ENCODE measurements at regions not wholly inside any gene's neighbourhood (a gene's known extent, or its start where the extent isn't known, plus 50 kb on each side); places are given as distances from the start of the nearest gene placed in this dataset.

- Histone ChIP-seq H3K36me3 (ENCODE audit: control insufficient read depth in 3 of 3, insufficient read depth in 2 of 3, low read depth in 1 of 3, low read length in 3 of 3) (no peaks in the 10 kb centered on the region), H3K9me3 (ENCODE audit: control insufficient read depth in 2 of 2, insufficient read depth in 1 of 2, low read depth in 1 of 2, low read length in 1 of 2) (no peaks in the 10 kb centered on the region), H3K4me3 (ENCODE audit: low read depth in 1 of 3, low read length in 3 of 3) (no peak overlapping the region), H3K27ac (ENCODE audit: low read depth in 1 of 3, low read length in 2 of 3) (no peak overlapping the region), H3K4me1 (ENCODE audit: control insufficient read depth in 3 of 3, insufficient read depth in 2 of 3, low read depth in 1 of 3, low read length in 2 of 3) (no peaks in the 10 kb centered on the region), H3K27me3 (ENCODE audit: control insufficient read depth in 3 of 3, insufficient read depth in 3 of 3, low read length in 3 of 3) (no peaks in the 10 kb centered on the region)
- FAIRE-seq, result no peak
- WGBS, 3 donors, result 82% methylated on average over 8 of the region's 8 CpGs
- DNase-seq, result no peak
These were observed 479.0 kb downstream of the SIPA1L2 start for GRCh38 chr1:232150770-232151548.

GRCh38 chr1:232149287-232150201, 480.4 kb downstream of the SIPA1L2 start:
- H3K36me3 ChIP-seq (ENCODE audit: control insufficient read depth in 3 of 3, insufficient read depth in 2 of 3, low read depth in 1 of 3, low read length in 3 of 3), result no peaks in the 10 kb centered on the region
- WGBS, 3 donors, result 43 to 57% (median 45%) methylated on average over 9 of the region's 9 CpGs
- FAIRE-seq, result no peak
- no peaks in the 10 kb centered on the region for H3K27me3 ChIP-seq (ENCODE audit: control insufficient read depth in 3 of 3, insufficient read depth in 3 of 3, low read length in 3 of 3)
- no peak for DNase-seq
- H3K4me3 ChIP-seq (ENCODE audit: low read depth in 1 of 3, low read length in 3 of 3), result no peak overlapping the region
- no peaks in the 10 kb centered on the region for H3K4me1 ChIP-seq (ENCODE audit: control insufficient read depth in 3 of 3, insufficient read depth in 2 of 3, low read depth in 1 of 3, low read length in 2 of 3)
- no peak overlapping the region for H3K27ac ChIP-seq (ENCODE audit: low read depth in 1 of 3, low read length in 2 of 3)
- no peaks in the 10 kb centered on the region for H3K9me3 ChIP-seq (ENCODE audit: control insufficient read depth in 2 of 2, insufficient read depth in 1 of 2, low read depth in 1 of 2, low read length in 1 of 2)

DNA sequence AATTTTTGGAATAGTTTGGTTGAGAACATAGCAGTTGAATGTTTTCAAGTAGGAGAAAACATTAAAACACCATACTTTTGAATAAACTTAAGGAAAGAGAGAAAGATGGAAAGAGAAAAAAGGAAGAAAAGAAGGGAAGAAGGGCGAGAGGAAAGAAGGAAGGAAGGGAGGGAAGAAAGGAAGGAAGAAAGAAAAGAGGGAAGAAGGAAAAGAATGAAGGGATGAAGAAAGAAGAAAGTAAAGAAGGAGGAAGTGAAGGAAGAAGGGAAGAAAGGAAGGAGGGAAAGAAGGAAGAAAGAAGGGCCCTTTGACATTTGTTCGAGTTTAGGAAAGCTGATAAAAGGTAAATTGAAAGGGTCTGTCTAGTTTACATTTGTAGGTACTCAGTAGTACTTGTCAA, 482.7 kb downstream of the SIPA1L2 start:
- Histone ChIP-seq H3K36me3 (ENCODE audit: control insufficient read depth in 3 of 3, insufficient read depth in 2 of 3, low read depth in 1 of 3, low read length in 3 of 3) (no peaks in the 10 kb centered on the region), H3K4me1 (ENCODE audit: control insufficient read depth in 3 of 3, insufficient read depth in 2 of 3, low read depth in 1 of 3, low read length in 2 of 3) (no peaks in the 10 kb centered on the region), H3K27me3 (ENCODE audit: control insufficient read depth in 3 of 3, insufficient read depth in 3 of 3, low read length in 3 of 3) (no peaks in the 10 kb centered on the region), H3K9me3 (ENCODE audit: control insufficient read depth in 2 of 2, insufficient read depth in 1 of 2, low read depth in 1 of 2, low read length in 1 of 2) (no peaks in the 10 kb centered on the region), H3K27ac (ENCODE audit: low read depth in 1 of 3, low read length in 2 of 3) (no peak overlapping the region), H3K4me3 (ENCODE audit: low read depth in 1 of 3, low read length in 3 of 3) (no peak overlapping the region)
- FAIRE-seq (no peak), DNase-seq (no peak)
- WGBS, 3 donors, result 83 to 98% (median 85%) methylated on average over 2 of the region's 2 CpGs

DNA sequence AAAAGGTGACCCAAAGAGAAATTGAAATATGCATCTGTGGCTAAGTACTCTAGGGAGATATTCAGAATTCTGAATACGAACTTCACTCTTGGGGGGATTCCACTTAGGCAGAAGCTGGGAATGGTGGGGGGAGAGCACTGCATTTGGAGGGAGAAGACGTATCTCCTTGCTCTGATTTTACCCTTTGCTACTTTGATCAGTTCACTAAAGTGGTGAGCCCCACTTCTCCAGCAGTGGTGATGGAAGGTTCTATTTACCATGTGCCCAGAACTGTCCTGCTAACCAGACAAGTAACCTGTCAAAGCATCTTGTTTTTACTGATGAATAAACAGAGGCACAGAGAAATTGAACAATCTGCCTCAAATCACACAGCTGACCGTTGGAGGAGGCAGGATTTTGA, 483.4 kb downstream of the SIPA1L2 start:
- no peaks in the 10 kb centered on the region for H3K27me3 ChIP-seq (ENCODE audit: control insufficient read depth in 3 of 3, insufficient read depth in 3 of 3, low read length in 3 of 3)
- FAIRE-seq (no peak), DNase-seq (no peak)
- H3K4me3 ChIP-seq (ENCODE audit: low read depth in 1 of 3, low read length in 3 of 3), result no peak overlapping the region
- H3K4me1 ChIP-seq (ENCODE audit: control insufficient read depth in 3 of 3, insufficient read depth in 2 of 3, low read depth in 1 of 3, low read length in 2 of 3), result no peaks in the 10 kb centered on the region
- 68 to 81% (median 71%) methylated on average over 3 of the region's 3 CpGs for WGBS, 3 donors
- no peak overlapping the region for H3K27ac ChIP-seq (ENCODE audit: low read depth in 1 of 3, low read length in 2 of 3)
- H3K36me3 ChIP-seq (ENCODE audit: control insufficient read depth in 3 of 3, insufficient read depth in 2 of 3, low read depth in 1 of 3, low read length in 3 of 3), result no peaks in the 10 kb centered on the region
- no peaks in the 10 kb centered on the region for H3K9me3 ChIP-seq (ENCODE audit: control insufficient read depth in 2 of 2, insufficient read depth in 1 of 2, low read depth in 1 of 2, low read length in 1 of 2)

DNA sequence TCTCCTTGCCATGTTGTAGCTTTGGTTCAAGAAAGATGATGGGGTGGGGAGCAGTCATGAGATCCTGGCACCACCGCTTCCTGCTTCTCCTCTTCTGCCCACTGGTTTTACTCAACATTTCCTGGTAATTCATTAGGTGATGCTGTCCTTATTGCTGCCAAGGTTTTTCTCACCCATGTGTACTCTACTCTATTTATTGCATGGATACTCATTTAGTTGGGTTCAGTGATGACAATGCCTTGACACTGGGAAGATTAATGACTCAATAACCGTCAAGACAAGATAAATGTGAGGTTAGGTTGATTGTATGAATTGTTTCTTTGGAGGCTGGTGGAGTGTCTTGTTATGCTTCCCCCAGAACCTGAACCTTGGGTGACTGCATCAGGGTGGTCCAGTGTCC, 484.2 kb downstream of the SIPA1L2 start:
- Histone ChIP-seq H3K4me1 (ENCODE audit: control insufficient read depth in 3 of 3, insufficient read depth in 2 of 3, low read depth in 1 of 3, low read length in 2 of 3) (no peaks in the 10 kb centered on the region), H3K27ac (ENCODE audit: low read depth in 1 of 3, low read length in 2 of 3) (no peak overlapping the region), H3K9me3 (ENCODE audit: control insufficient read depth in 2 of 2, insufficient read depth in 1 of 2, low read depth in 1 of 2, low read length in 1 of 2) (no peaks in the 10 kb centered on the region), H3K36me3 (ENCODE audit: control insufficient read depth in 3 of 3, insufficient read depth in 2 of 3, low read depth in 1 of 3, low read length in 3 of 3) (no peaks in the 10 kb centered on the region), H3K4me3 (ENCODE audit: low read depth in 1 of 3, low read length in 3 of 3) (no peak overlapping the region), H3K27me3 (ENCODE audit: control insufficient read depth in 3 of 3, insufficient read depth in 3 of 3, low read length in 3 of 3) (no peaks in the 10 kb centered on the region)
- WGBS, 3 donors, result 71 to 83% (median 73%) methylated on average over 2 of the region's 2 CpGs
- no peak for DNase-seq
- FAIRE-seq, result no peak

GRCh38 chr1:232144696-232145230, 485.2 kb downstream of the SIPA1L2 start:
- WGBS, 3 donors, result 84 to 87% (median 85%) methylated on average over 8 of the region's 8 CpGs
- Histone ChIP-seq H3K4me1 (ENCODE audit: control insufficient read depth in 3 of 3, insufficient read depth in 2 of 3, low read depth in 1 of 3, low read length in 2 of 3) (no peaks in the 10 kb centered on the region), H3K36me3 (ENCODE audit: control insufficient read depth in 3 of 3, insufficient read depth in 2 of 3, low read depth in 1 of 3, low read length in 3 of 3) (no peaks in the 10 kb centered on the region), H3K27me3 (ENCODE audit: control insufficient read depth in 3 of 3, insufficient read depth in 3 of 3, low read length in 3 of 3) (no peaks in the 10 kb centered on the region), H3K27ac (ENCODE audit: low read depth in 1 of 3, low read length in 2 of 3) (no peak overlapping the region), H3K9me3 (ENCODE audit: control insufficient read depth in 2 of 2, insufficient read depth in 1 of 2, low read depth in 1 of 2, low read length in 1 of 2) (peaks cover 0 to 3% of the 10 kb centered on the region in 2 donors), H3K4me3 (ENCODE audit: low read depth in 1 of 3, low read length in 3 of 3) (no peak overlapping the region)
- DNase-seq (no peak), FAIRE-seq (no peak)

DNA sequence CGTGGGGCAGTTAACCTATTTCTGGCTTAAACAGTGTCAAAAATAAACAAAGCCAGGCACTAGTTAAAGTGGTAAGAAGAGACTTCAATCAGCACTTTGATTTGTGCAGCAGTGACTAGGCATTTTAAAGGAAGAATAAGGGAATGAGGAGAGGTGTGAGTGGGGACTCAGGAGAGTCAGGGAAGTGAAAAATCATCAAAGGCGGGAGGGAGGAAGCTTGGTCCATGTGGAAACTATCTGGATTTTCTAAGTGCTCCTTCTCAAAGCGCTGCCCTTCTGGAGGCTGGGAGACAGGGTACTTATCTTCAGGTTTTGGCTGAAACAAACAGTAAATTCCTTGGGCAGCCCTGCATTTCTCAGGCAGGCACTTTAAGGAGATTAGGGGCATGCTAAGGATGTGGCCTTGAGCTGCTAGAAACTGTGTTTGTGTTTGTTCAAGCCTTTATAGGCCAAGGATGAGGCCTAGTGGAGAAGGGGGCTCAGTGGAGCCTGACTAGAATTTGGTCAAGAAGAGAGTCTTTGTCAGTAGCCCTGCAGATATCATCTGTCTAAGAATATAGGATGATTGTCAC, 486.5 kb downstream of the SIPA1L2 start:
- DNase-seq, result no peak
- Histone ChIP-seq H3K27ac (ENCODE audit: low read depth in 1 of 3, low read length in 2 of 3) (no peak overlapping the region), H3K9me3 (ENCODE audit: control insufficient read depth in 2 of 2, insufficient read depth in 1 of 2, low read depth in 1 of 2, low read length in 1 of 2) (peaks cover 0 to 3% of the 10 kb centered on the region in 2 donors), H3K36me3 (ENCODE audit: control insufficient read depth in 3 of 3, insufficient read depth in 2 of 3, low read depth in 1 of 3, low read length in 3 of 3) (no peaks in the 10 kb centered on the region), H3K27me3 (ENCODE audit: control insufficient read depth in 3 of 3, insufficient read depth in 3 of 3, low read length in 3 of 3) (no peaks in the 10 kb centered on the region), H3K4me1 (ENCODE audit: control insufficient read depth in 3 of 3, insufficient read depth in 2 of 3, low read depth in 1 of 3, low read length in 2 of 3) (no peaks in the 10 kb centered on the region), H3K4me3 (ENCODE audit: low read depth in 1 of 3, low read length in 3 of 3) (no peak overlapping the region)
- WGBS, 3 donors, result 78 to 87% (median 83%) methylated on average over 3 of the region's 3 CpGs
- FAIRE-seq, result no peak

Measured in small intestine (tissue), 7 donors.